ENCODE measurements at regions not wholly inside any gene's neighbourhood (a gene's known extent, or its start where the extent isn't known, plus 50 kb on each side); places are given as distances from the start of the nearest gene placed in this dataset.

GRCh38 chr5:125928663-125929062 lies 494.5 kb upstream of the GRAMD2B start:
- 84% methylated on average over 5 of the region's 6 CpGs for WGBS (ENCODE audit: insufficient coverage)
- no peak for DNase-seq (ENCODE audit: low read depth in 4 of 6, low spot score in 6 of 6)
- H3K9me3 ChIP-seq (ENCODE audit: control insufficient read depth, insufficient read depth, low read length) = no peaks in the 10 kb centered on the region

DNA sequence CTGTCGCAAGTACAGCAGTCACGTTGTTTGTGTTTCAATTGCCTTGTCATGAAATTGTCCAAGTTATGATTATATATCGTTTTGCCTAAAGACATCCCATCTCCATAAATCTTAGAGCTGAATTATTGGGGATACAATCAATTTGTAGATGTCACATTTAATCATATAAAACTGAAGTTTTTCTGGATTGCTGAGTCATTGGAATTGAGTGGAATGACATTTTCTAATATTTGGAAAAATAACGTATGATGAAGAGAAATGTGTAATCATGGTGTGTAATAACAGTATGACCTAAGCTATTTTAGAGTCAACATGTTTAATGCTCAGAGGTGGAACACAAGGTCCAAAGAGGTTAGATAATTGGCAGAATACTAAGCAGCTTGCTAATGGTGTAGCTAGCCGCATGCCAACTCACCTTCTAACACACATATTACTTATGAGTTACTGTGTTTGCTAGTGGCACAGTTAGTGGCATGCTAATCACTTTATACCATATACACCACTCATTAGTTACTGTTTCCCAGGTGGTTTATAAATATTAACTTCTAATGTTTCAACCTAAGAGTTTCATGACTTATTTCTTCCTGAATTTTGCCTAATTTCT lies 473.1 kb upstream of the GRAMD2B start:
- no peaks in the 10 kb centered on the region for H3K9me3 ChIP-seq (ENCODE audit: control insufficient read depth, insufficient read depth, low read length)
- no peak overlapping the region for H3K4me3 ChIP-seq (ENCODE audit: low read depth, low read length)
- no peaks in the 10 kb centered on the region for H3K4me1 ChIP-seq (ENCODE audit: control insufficient read depth, insufficient read depth, low read length)
- no peaks in the 10 kb centered on the region for H3K36me3 ChIP-seq (ENCODE audit: control insufficient read depth, insufficient read depth, low read length)
- no peak for DNase-seq (ENCODE audit: low read depth in 4 of 6, low spot score in 6 of 6)
- no peaks in the 10 kb centered on the region for H3K27me3 ChIP-seq (ENCODE audit: control insufficient read depth, insufficient read depth, low read length)
- WGBS (ENCODE audit: insufficient coverage) = 100% methylated on average over 1 of the region's 5 CpGs
- no peak overlapping the region for H3K27ac ChIP-seq (ENCODE audit: low read depth, low read length)

More at GRCh38 chr5:125928663-125929062, 494.5 kb upstream of the GRAMD2B start:
- Histone ChIP-seq H3K4me3 (ENCODE audit: low read depth, low read length) (no peak overlapping the region), H3K27me3 (ENCODE audit: control insufficient read depth, insufficient read depth, low read length) (no peaks in the 10 kb centered on the region), H3K27ac (ENCODE audit: low read depth, low read length) (no peak overlapping the region), H3K4me1 (ENCODE audit: control insufficient read depth, insufficient read depth, low read length) (no peaks in the 10 kb centered on the region), H3K36me3 (ENCODE audit: control insufficient read depth, insufficient read depth, low read length) (no peaks in the 10 kb centered on the region)

DNA sequence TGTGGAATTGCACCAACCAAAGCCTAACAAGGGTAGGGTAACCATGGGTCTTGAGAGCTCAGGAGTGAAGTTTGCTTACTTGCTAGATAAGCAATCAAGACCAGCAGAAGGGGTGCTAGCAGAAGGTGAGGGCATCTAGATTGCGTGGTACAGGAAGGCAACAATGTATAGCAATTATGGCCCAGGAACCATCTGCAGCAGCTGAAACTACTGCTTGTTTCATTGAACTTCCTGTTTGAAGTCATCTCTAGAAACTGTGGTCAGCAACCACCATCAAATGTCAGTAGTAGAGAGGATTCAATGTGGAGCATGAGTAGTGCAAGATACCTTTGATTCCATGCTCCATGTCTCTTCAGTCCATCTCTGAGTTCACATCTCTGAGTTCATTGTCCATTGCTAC lies 462.1 kb upstream of the GRAMD2B start:
- no peaks in the 10 kb centered on the region for H3K27me3 ChIP-seq (ENCODE audit: control insufficient read depth, insufficient read depth, low read length)
- H3K9me3 ChIP-seq (ENCODE audit: control insufficient read depth, insufficient read depth, low read length) = no peaks in the 10 kb centered on the region
- H3K27ac ChIP-seq (ENCODE audit: low read depth, low read length) = no peak overlapping the region
- H3K4me1 ChIP-seq (ENCODE audit: control insufficient read depth, insufficient read depth, low read length) = no peaks in the 10 kb centered on the region
- no peak overlapping the region for H3K4me3 ChIP-seq (ENCODE audit: low read depth, low read length)
- WGBS (ENCODE audit: insufficient coverage) = 100% methylated on average over 1 of the region's 1 CpG
- no peaks in the 10 kb centered on the region for H3K36me3 ChIP-seq (ENCODE audit: control insufficient read depth, insufficient read depth, low read length)
- DNase-seq (ENCODE audit: low read depth in 4 of 6, low spot score in 6 of 6) = no peak

DNA sequence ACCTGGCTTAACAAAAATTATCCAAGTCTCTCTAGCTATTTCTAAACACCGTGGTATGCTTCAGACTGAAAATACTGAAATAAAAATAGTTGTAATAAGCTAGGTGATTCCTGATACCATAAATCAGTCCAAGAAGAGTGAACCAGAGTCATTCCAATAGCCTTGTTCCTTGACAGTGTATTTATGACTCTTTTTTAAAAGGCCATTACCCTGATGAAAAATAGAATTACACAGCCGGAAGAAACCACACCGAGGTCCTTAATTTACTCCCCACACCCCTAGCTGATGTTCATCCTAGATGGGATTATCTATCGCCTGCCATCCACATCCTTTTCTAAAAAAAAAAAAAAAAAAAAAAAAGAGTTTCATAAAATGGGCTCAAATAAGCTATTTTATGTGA lies 457.6 kb upstream of the GRAMD2B start:
- no peak overlapping the region for H3K27ac ChIP-seq (ENCODE audit: low read depth, low read length)
- H3K27me3 ChIP-seq (ENCODE audit: control insufficient read depth, insufficient read depth, low read length) = no peaks in the 10 kb centered on the region
- H3K4me1 ChIP-seq (ENCODE audit: control insufficient read depth, insufficient read depth, low read length) = no peaks in the 10 kb centered on the region
- no peaks in the 10 kb centered on the region for H3K36me3 ChIP-seq (ENCODE audit: control insufficient read depth, insufficient read depth, low read length)
- DNase-seq (ENCODE audit: low read depth in 4 of 6, low spot score in 6 of 6) = no peak
- H3K4me3 ChIP-seq (ENCODE audit: low read depth, low read length) = no peak overlapping the region
- WGBS (ENCODE audit: insufficient coverage) = no CpG with 5 or more reads among the region's 4 CpGs
- H3K9me3 ChIP-seq (ENCODE audit: control insufficient read depth, insufficient read depth, low read length) = no peaks in the 10 kb centered on the region

- no peak overlapping the region for H3K27ac ChIP-seq (ENCODE audit: low read depth, low read length)
- no peaks in the 10 kb centered on the region for H3K27me3 ChIP-seq (ENCODE audit: control insufficient read depth, insufficient read depth, low read length)
- H3K36me3 ChIP-seq (ENCODE audit: control insufficient read depth, insufficient read depth, low read length) = no peaks in the 10 kb centered on the region
Observed at GRCh38 chr5:125967576-125967975, 455.6 kb upstream of the GRAMD2B start.

DNA sequence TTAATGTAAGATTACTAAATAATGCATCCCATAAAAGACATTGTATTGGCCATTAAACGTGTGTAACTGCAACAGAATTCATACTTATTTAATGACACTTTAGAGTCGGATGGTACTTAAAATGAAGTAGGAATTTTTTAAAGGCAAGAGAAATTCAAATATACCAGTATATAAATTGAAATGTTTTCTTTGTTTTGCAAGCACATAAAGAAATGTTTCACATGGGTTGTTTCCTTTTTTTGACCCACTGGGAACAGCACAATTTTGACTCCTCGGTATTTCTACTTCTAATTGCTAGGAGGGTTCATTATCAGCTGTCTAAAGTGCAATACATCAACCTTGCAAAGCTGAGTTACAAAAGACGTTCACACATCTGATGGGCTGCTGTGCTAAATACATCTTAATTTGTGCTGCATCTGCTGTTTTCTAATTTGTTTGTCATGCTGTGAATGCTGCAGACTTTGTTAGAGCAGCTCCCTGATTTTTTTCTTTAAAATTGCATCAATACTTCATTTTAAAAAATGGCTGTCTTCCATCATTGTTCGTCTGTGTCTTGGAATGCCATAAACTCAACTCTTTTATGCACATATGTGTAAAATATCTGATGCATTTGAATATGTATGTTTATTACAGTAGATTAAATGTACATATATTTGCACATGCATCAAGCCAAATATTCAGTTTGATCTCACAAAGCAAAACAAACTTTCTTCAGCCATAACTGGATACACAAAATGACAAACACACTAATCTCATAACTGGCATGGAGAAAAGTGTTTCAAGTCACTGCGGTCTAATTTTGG lies 454.0 kb upstream of the GRAMD2B start:
- no peaks in the 10 kb centered on the region for H3K9me3 ChIP-seq (ENCODE audit: control insufficient read depth, insufficient read depth, low read length)
- no peaks in the 10 kb centered on the region for H3K27me3 ChIP-seq (ENCODE audit: control insufficient read depth, insufficient read depth, low read length)
- H3K36me3 ChIP-seq (ENCODE audit: control insufficient read depth, insufficient read depth, low read length) = no peaks in the 10 kb centered on the region
- WGBS (ENCODE audit: insufficient coverage) = 100% methylated on average over 1 of the region's 6 CpGs
- no peak overlapping the region for H3K4me3 ChIP-seq (ENCODE audit: low read depth, low read length)
- peak in 2 of 6 donors; percentile 81 to 91 for DNase-seq (ENCODE audit: low read depth in 4 of 6, low spot score in 6 of 6)
- no peak overlapping the region for H3K27ac ChIP-seq (ENCODE audit: low read depth, low read length)
- no peaks in the 10 kb centered on the region for H3K4me1 ChIP-seq (ENCODE audit: control insufficient read depth, insufficient read depth, low read length)

More at GRCh38 chr5:125967576-125967975, 455.6 kb upstream of the GRAMD2B start:
- Histone ChIP-seq H3K4me3 (ENCODE audit: low read depth, low read length) (no peak overlapping the region), H3K9me3 (ENCODE audit: control insufficient read depth, insufficient read depth, low read length) (no peaks in the 10 kb centered on the region), H3K4me1 (ENCODE audit: control insufficient read depth, insufficient read depth, low read length) (no peaks in the 10 kb centered on the region)
- no peak for DNase-seq (ENCODE audit: low read depth in 4 of 6, low spot score in 6 of 6)

- no peak overlapping the region for H3K27ac ChIP-seq (ENCODE audit: low read depth, low read length)
- H3K4me1 ChIP-seq (ENCODE audit: control insufficient read depth, insufficient read depth, low read length) = no peaks in the 10 kb centered on the region
- H3K27me3 ChIP-seq (ENCODE audit: control insufficient read depth, insufficient read depth, low read length) = no peaks in the 10 kb centered on the region
- DNase-seq (ENCODE audit: low read depth in 4 of 6, low spot score in 6 of 6) = no peak
- 100% methylated on average over 1 of the region's 1 CpG for WGBS (ENCODE audit: insufficient coverage)
- no peak overlapping the region for H3K4me3 ChIP-seq (ENCODE audit: low read depth, low read length)
- H3K9me3 ChIP-seq (ENCODE audit: control insufficient read depth, insufficient read depth, low read length) = no peaks in the 10 kb centered on the region
- no peaks in the 10 kb centered on the region for H3K36me3 ChIP-seq (ENCODE audit: control insufficient read depth, insufficient read depth, low read length)
Observed at GRCh38 chr5:125969814-125970171, 453.4 kb upstream of the GRAMD2B start.

- DNase-seq (ENCODE audit: low read depth in 4 of 6, low spot score in 6 of 6) = peak in 2 of 6 donors; percentile 38 to 85
- WGBS (ENCODE audit: insufficient coverage) = no CpG with 5 or more reads among the region's 7 CpGs
- Histone ChIP-seq H3K9me3 (ENCODE audit: control insufficient read depth, insufficient read depth, low read length) (no peaks in the 10 kb centered on the region), H3K4me1 (ENCODE audit: control insufficient read depth, insufficient read depth, low read length) (no peaks in the 10 kb centered on the region), H3K4me3 (ENCODE audit: low read depth, low read length) (no peak overlapping the region), H3K36me3 (ENCODE audit: control insufficient read depth, insufficient read depth, low read length) (no peaks in the 10 kb centered on the region), H3K27ac (ENCODE audit: low read depth, low read length) (no peak overlapping the region), H3K27me3 (ENCODE audit: control insufficient read depth, insufficient read depth, low read length) (no peaks in the 10 kb centered on the region)
Observed at GRCh38 chr5:125970631-125971307, 452.4 kb upstream of the GRAMD2B start.

DNA sequence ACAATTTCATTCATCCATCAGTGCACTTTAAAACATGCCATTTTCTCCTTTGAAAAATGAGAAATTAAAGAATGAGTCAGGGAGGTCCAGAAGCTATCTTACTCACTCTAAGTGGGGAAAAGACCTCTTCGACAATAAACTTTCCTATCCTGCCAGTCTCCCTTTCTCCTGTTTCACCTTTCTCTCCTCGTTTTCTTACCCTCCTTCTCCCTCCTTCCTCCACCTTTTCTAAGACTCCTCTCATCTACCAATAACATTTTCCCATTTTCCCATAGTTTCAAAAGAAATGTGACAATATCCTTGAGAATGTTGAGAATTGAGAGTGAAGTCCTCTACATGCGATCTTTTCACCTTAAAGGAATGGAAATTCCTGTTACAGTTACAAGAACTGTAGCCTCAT lies 450.5 kb upstream of the GRAMD2B start:
- WGBS (ENCODE audit: insufficient coverage) = 84% methylated on average over 2 of the region's 3 CpGs

More for the DNA sequence above, 450.5 kb upstream of the GRAMD2B start:
- H3K27me3 ChIP-seq (ENCODE audit: control insufficient read depth, insufficient read depth, low read length) = no peaks in the 10 kb centered on the region
- no peaks in the 10 kb centered on the region for H3K36me3 ChIP-seq (ENCODE audit: control insufficient read depth, insufficient read depth, low read length)
- no peak overlapping the region for H3K4me3 ChIP-seq (ENCODE audit: low read depth, low read length)
- H3K27ac ChIP-seq (ENCODE audit: low read depth, low read length) = no peak overlapping the region
- no peak for DNase-seq (ENCODE audit: low read depth in 4 of 6, low spot score in 6 of 6)
- H3K4me1 ChIP-seq (ENCODE audit: control insufficient read depth, insufficient read depth, low read length) = no peaks in the 10 kb centered on the region
- no peaks in the 10 kb centered on the region for H3K9me3 ChIP-seq (ENCODE audit: control insufficient read depth, insufficient read depth, low read length)
